ENCODE measurements at regions not wholly inside any gene's neighbourhood (a gene's known extent, or its start where the extent isn't known, plus 50 kb on each side); places are given as distances from the start of the nearest gene placed in this dataset.
A peak's percentile ranks its signal among the peaks of the same experiment; 100 is the strongest.
"Not testable (repeated sequence)": the region's sequence is repeated elsewhere in the genome, so short reads cannot be mapped to it uniquely, and the experiment has no call there.

- Mint-ChIP-seq H3K27ac (no peak overlapping the region), H3K4me1 (no peaks in the 10 kb centered on the region), H3K9me3 (peaks cover 41% of the 10 kb centered on the region), H3K4me3 (no peak overlapping the region), H3K36me3 (ENCODE audit: low read depth) (no peaks in the 10 kb centered on the region), H3K27me3 (ENCODE audit: insufficient read depth) (no peaks in the 10 kb centered on the region)
- Histone ChIP-seq H3K4me1 (ENCODE audit: control insufficient read depth, insufficient read depth, low read length) (no peaks in the 10 kb centered on the region), H3K9me3 (ENCODE audit: control insufficient read depth, low read length) (peaks cover 57% of the 10 kb centered on the region), H3K9ac (ENCODE audit: extremely low read depth, low read length, poor library complexity, severe bottlenecking) (no peak overlapping the region), H3K36me3 (ENCODE audit: control insufficient read depth, insufficient read depth, low read length) (no peaks in the 10 kb centered on the region), H3K27me3 (ENCODE audit: control insufficient read depth, insufficient read depth, low read length, poor library complexity, severe bottlenecking) (no peaks in the 10 kb centered on the region), H3K27ac (ENCODE audit: low read depth, low read length) (no peak overlapping the region), H3K4me3 (ENCODE audit: low read length) (no peak overlapping the region)
- DNase-seq, result no peak
- no peak for TF ChIP-seq CTCF (conservative IDR thresholded peaks at IDR 0.05)
- 64 to 82% methylated on average over 2 to 5 of the region's 5 CpGs for WGBS, 2 experiments (ENCODE audit: insufficient coverage in 1 of 2, insufficient read length in 1 of 2)
Observed at GRCh38 chr2:90079374-90079773, 1387.9 kb downstream of the RPIA start.

GRCh38 chr2:90087792-90088191 is 1396.3 kb downstream of the RPIA start:
- not testable (repeated sequence) for H3K4me1 ChIP-seq (ENCODE audit: control insufficient read depth, insufficient read depth, low read length); H3K4me3 ChIP-seq (ENCODE audit: low read length)

GRCh38 chr2:90093571-90094270 is 1402.2 kb downstream of the RPIA start:
- not testable (repeated sequence) for H3K27me3 ChIP-seq (ENCODE audit: control insufficient read depth, insufficient read depth, low read length, poor library complexity, severe bottlenecking); H3K27ac Mint-ChIP-seq; H3K9me3 ChIP-seq (ENCODE audit: control insufficient read depth, low read length); H3K36me3 Mint-ChIP-seq (ENCODE audit: low read depth); H3K36me3 ChIP-seq (ENCODE audit: control insufficient read depth, insufficient read depth, low read length); H3K9me3 Mint-ChIP-seq; H3K4me3 ChIP-seq (ENCODE audit: low read length); H3K4me3 Mint-ChIP-seq; DNase-seq; H3K4me1 Mint-ChIP-seq; H3K27me3 Mint-ChIP-seq (ENCODE audit: insufficient read depth); H3K9ac ChIP-seq (ENCODE audit: extremely low read depth, low read length, poor library complexity, severe bottlenecking); H3K4me1 ChIP-seq (ENCODE audit: control insufficient read depth, insufficient read depth, low read length); H3K27ac ChIP-seq (ENCODE audit: low read depth, low read length)
- no CpG with 5 or more reads among the region's 4 CpGs for WGBS, 2 experiments (ENCODE audit: insufficient coverage in 1 of 2, insufficient read length in 1 of 2)

More at GRCh38 chr2:90087792-90088191, 1396.3 kb downstream of the RPIA start:
- not testable (repeated sequence) for DNase-seq; H3K9ac ChIP-seq (ENCODE audit: extremely low read depth, low read length, poor library complexity, severe bottlenecking); H3K9me3 ChIP-seq (ENCODE audit: control insufficient read depth, low read length); H3K4me1 Mint-ChIP-seq; H3K27ac ChIP-seq (ENCODE audit: low read depth, low read length); H3K36me3 Mint-ChIP-seq (ENCODE audit: low read depth); H3K9me3 Mint-ChIP-seq; H3K4me3 Mint-ChIP-seq; H3K27ac Mint-ChIP-seq; H3K36me3 ChIP-seq (ENCODE audit: control insufficient read depth, insufficient read depth, low read length); H3K27me3 Mint-ChIP-seq (ENCODE audit: insufficient read depth); H3K27me3 ChIP-seq (ENCODE audit: control insufficient read depth, insufficient read depth, low read length, poor library complexity, severe bottlenecking)
- peak; percentile 62 for TF ChIP-seq CTCF (conservative IDR thresholded peaks at IDR 0.05)
- WGBS, 2 experiments (ENCODE audit: insufficient coverage in 1 of 2, insufficient read length in 1 of 2), result 59% methylated on average over 2 of the region's 2 CpGs; no CpG with 5 or more reads in 1 of the 2 experiments

GRCh38 chr2:90097617-90098016 is 1406.1 kb downstream of the RPIA start:
- H3K4me3 Mint-ChIP-seq; H3K27ac Mint-ChIP-seq; H3K27ac ChIP-seq (ENCODE audit: low read depth, low read length); H3K27me3 ChIP-seq (ENCODE audit: control insufficient read depth, insufficient read depth, low read length, poor library complexity, severe bottlenecking); H3K9ac ChIP-seq (ENCODE audit: extremely low read depth, low read length, poor library complexity, severe bottlenecking); H3K4me3 ChIP-seq (ENCODE audit: low read length); H3K36me3 Mint-ChIP-seq (ENCODE audit: low read depth); H3K9me3 ChIP-seq (ENCODE audit: control insufficient read depth, low read length); H3K9me3 Mint-ChIP-seq; H3K36me3 ChIP-seq (ENCODE audit: control insufficient read depth, insufficient read depth, low read length); H3K4me1 ChIP-seq (ENCODE audit: control insufficient read depth, insufficient read depth, low read length); H3K4me1 Mint-ChIP-seq; DNase-seq; H3K27me3 Mint-ChIP-seq (ENCODE audit: insufficient read depth): not testable (repeated sequence)
- 70% methylated on average over 2 of the region's 4 CpGs; no CpG with 5 or more reads in 1 of the 2 experiments for WGBS, 2 experiments (ENCODE audit: insufficient coverage in 1 of 2, insufficient read length in 1 of 2)
